Right forelimb (tissue), 1 donor: ENCODE measurements at regions not wholly inside any gene's neighbourhood (a gene's known extent, or its start where the extent isn't known, plus 50 kb on each side); places are given as distances from the start of the nearest gene placed in this dataset.

Experiments used
- DNase-seq: peaks from one replicate; pipeline ENCODE4 v3.0.0-alpha.2; 2018

DNA sequence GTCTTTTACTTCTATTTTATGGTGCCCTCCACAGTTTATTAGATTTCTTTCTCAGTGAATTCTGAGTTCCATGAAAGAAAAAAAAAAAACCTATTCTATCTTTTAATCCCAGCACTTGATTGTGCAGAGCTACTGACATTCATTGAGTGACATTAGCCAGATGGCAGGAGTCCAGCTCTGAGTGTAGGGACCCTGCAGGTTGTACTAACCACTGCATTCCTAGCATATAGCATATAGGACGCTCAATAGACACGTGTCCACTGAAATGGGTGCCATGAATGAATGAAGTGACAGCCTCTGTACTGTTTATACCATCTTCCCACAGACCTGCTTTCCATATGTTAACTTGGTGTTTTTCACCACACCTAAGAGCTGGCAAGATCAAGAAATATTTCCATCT lies 206.3 kb downstream of the RAP2A start:
- no peak for DNase-seq

DNA sequence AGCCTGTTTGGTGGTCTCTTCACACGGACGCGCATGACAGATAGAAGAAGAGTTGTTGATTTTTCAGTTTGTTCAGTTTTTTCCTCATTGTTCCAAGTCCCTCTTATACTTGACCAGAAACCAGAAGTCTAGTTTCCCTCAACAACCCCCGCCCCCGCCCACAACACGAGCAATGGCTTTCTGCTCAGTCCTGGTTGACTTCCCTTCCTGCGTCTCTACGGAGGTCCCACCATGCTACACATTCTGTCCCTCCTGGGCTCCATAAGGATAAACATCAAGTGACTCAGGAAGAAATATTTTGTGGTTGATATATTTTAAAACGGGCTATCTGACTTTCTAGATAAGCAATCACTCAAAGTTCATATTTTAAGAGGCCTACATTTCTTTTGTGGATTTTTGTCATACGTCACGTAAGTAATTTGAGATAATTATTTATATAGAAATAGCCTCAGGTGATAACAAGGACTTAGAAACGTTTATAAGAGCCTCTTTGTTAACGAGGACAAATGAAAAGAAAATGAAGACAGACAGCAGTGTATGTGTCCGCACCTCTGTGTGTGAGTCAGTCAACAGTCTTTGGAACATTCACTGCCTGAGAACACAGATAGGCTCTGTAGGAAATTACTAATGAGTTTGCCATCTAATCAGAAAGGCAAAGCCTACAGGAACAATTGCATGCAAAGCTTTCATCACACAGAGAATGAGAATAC lies 214.4 kb downstream of the RAP2A start:
- no peak for DNase-seq

- no peak for DNase-seq
Observed at GRCh38 chr13:97648881-97649224, 214.9 kb downstream of the RAP2A start.

- DNase-seq, result no peak
Observed at GRCh38 chr13:97653443-97654140, 219.6 kb downstream of the RAP2A start.

- DNase-seq, result no peak
Observed at GRCh38 chr13:97654236-97654635, 220.3 kb downstream of the RAP2A start.

GRCh38 chr13:97658556-97658955 lies 224.6 kb downstream of the RAP2A start:
- DNase-seq, result no peak

DNA sequence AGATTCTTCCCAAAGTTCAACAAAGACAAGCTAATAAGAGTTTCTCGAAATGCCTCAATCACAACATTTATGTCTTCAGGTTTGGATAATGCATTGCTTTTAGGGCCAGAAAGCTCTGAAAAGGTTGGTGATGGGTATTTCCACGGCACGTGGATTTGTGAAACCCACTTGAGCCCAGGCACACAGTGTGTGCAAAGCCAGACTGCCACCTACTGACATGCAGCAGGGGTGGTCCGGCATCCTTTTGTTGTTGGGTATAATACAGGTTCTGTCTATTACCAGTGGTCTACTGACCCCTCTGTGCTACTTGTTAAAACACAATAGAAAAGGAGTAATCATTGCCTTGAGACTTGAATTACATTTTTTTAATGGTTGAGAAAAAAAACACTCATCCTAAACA lies 225.6 kb downstream of the RAP2A start:
- DNase-seq, result peak; percentile 47

- no peak for DNase-seq
Observed at GRCh38 chr13:97660594-97661260, 226.8 kb downstream of the RAP2A start.

DNA sequence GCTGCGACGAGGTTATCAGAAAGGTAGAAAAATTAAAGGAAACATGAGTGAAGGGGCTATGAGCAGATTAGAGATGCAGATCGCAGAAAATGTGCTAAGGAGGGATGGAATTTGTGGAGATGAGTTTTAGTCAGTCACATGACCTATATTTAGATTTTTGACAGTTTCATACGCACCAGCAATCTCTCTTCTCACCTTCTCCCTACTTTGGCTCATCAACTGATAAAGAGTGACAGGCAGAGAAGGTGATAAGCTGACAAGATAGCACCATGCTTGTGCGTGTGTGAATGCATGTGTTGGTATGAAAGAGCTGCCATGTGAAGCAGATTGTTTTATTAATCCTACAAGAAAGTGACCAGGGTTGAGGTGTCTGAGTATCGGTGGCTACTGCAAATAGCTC lies 252.6 kb downstream of the RAP2A start:
- DNase-seq, result no peak

DNA sequence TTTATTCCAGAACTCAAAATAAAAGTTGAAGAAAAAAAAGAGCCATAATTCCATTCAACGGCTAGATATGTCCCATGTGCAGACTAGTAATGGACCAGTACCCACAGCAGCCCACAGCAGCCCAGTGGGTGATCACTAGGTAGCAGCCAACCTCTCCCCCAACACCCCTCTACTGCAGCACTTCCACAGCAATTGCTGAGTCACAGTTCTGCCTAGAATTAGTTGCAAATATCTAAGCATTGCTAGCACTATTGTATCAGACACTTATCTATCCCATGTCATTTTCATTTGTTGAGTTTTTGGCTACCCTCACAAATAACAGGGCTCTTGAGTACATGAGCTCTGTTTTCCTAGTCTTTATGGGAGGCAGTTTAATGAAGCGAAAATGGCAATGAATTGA lies 258.7 kb downstream of the RAP2A start:
- DNase-seq, result no peak

- no peak for DNase-seq
Observed at GRCh38 chr13:97695684-97696083, 257.8 kb upstream of the IPO5 start.

- no peak for DNase-seq
Observed at GRCh38 chr13:97696921-97697320, 256.6 kb upstream of the IPO5 start.

- no peak for DNase-seq
Observed at GRCh38 chr13:97700306-97700848, 253.1 kb upstream of the IPO5 start.

DNA sequence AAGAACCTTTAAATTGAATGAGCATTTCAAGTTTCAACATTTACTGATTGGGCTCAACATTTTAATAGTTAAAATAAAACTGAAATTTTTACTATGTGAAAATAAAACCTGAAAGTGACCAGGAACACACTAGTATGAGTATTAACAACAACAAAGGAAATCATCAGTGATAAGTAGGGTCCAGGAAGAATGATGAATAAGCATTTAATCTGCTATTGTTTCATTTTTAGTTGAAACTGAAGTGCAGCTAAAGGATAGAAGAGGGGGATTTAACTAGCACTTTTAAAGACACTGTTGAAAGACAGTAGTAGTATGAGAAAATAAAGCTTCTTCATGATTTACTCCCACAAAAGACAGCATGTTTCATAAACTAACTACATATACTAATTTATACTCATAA lies 250.9 kb upstream of the IPO5 start:
- no peak for DNase-seq

- DNase-seq, result no peak
Observed at GRCh38 chr13:97710797-97711196, 242.7 kb upstream of the IPO5 start.

GRCh38 chr13:97712770-97713169 lies 240.7 kb upstream of the IPO5 start:
- no peak for DNase-seq

DNA sequence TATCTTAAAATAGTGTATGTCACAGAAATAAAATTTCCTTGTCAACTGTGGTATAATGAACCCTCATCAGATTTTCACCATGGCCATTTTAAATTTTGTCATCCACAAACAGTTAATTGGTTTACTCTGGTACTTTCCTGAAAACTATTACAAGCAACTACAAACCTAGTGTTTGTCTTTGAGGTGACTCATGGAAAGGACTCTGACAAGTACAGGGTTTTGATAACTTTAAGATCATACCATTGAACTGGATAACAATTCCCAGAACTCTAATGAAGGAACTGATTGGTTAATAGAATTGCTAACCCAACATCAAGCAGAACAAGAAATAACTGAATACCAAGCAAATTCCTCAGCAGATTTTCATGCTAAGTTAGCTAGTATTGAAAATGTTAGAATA lies 237.7 kb upstream of the IPO5 start:
- no peak for DNase-seq

DNA sequence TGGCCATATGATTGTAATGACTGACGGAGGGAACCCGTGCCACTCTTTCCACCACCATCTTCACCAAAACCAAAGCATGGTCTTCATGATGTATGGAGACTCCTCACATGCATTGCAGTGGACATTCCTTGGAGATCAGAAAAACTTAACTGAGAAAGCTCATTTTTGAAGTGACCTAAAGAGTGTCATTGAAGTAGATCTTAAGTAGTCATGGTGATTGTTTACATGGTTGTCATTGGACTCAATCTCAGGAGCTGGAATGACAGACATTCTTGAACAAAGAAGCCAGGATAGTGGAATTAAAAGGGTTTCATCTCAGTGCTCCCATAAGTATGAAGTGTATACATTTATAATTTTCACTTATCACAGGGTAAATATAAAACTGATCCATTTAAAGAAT lies 236.7 kb upstream of the IPO5 start:
- DNase-seq, result no peak

GRCh38 chr13:97719736-97720135 lies 233.7 kb upstream of the IPO5 start:
- no peak for DNase-seq

DNA sequence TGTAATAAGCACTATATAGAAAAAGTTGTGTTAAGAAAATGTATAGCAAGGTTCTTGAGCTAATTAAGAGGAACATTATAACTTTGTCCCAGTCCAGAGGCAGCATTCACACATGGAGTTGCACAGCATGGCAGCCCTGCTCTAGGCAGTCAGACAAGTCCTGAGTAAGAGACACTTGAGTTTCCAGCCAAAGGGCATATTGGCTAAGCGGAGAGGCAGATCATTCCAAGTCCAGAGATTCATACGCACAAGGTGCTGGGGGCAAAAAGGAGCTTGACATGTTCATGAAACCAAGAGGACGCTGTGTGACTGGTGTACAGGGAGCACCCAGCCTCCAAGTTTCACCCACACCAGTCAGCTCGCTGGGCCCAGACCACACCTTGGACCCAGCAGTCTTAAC lies 232.6 kb upstream of the IPO5 start:
- no peak for DNase-seq

- no peak for DNase-seq
Observed at GRCh38 chr13:97723655-97724054, 229.8 kb upstream of the IPO5 start.

- DNase-seq, result no peak
Observed at GRCh38 chr13:97724450-97724849, 229.0 kb upstream of the IPO5 start.

DNA sequence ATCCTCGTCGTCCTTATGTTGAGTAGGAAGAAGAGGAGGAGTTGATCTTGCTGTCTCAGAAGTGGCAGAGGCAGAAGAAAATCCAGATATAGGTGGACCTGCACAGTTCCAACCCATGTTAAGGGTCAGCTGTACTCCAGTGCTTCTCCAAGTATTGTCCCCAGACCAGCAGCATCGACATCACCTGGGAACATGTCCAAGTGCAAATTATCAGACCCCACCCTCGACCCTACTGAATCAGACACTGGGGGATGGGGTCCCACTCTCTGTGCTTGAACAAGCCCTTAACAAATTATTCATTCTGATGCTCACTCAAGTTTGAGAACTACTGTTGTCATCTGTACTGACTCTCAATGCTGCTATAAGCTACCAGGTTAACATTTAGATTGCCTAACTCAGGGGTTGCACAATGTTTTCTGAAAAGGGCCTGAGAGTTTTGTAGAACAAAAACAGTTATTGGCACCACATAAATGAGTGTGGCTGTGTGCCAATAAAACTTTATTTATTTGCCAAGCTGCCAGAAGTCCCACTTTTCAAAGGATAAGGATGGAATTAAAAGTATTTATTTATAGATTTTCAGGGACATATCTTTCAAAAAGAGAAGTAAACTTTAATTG lies 226.7 kb upstream of the IPO5 start:
- DNase-seq, result no peak

DNA sequence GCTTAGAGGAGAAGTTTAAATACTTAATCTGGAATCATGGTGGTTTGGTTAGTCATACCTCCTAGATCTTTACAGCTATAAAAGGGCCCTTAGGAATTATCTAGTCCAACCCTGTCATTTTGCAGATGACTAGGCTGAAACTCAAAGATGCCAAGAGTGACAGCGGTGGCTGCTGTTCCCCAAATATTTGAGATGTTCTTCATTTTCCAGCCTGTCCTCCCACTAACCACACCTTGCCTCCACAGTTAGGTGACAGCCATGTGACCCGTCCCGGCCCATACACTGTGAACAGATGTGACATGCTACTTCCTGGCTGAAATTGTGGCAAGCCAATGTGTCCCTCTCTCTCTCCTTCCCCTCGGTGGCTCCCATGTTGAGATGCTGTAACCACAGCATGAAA lies 225.5 kb upstream of the IPO5 start:
- DNase-seq, result no peak
